ENCODE measurements at regions not wholly inside any gene's neighbourhood (a gene's known extent, or its start where the extent isn't known, plus 50 kb on each side); places are given as distances from the start of the nearest gene placed in this dataset.

DNA sequence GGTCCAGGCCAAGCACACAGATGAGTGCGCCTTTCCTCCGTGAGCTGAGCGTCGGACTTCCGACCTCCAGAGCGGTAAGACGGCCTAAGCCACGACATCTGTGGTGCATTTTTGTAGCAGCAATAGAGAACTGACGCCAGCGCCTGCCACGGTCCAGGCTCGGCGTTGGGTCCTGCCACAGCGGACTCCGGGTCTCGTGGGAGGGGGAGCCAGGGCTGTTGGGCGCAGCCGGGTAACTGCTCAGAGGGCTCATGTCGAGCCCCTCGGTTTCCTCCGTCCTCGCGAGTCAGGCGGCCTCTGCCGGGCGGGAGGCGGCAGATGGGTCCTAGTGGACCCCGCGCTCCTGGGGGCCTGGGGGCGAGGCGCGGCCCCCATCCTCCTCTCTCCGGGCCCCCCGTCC is 216.1 kb downstream of the QKI start:
- TF ChIP-seq, protein P1, sequence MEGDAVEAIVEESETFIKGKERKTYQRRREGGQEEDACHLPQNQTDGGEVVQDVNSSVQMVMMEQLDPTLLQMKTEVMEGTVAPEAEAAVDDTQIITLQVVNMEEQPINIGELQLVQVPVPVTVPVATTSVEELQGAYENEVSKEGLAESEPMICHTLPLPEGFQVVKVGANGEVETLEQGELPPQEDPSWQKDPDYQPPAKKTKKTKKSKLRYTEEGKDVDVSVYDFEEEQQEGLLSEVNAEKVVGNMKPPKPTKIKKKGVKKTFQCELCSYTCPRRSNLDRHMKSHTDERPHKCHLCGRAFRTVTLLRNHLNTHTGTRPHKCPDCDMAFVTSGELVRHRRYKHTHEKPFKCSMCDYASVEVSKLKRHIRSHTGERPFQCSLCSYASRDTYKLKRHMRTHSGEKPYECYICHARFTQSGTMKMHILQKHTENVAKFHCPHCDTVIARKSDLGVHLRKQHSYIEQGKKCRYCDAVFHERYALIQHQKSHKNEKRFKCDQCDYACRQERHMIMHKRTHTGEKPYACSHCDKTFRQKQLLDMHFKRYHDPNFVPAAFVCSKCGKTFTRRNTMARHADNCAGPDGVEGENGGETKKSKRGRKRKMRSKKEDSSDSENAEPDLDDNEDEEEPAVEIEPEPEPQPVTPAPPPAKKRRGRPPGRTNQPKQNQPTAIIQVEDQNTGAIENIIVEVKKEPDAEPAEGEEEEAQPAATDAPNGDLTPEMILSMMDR (IDR thresholded peaks at IDR 0.05; ENCODE audit: insufficient read depth, low read length, poor library complexity, severe bottlenecking), result no peak
- TF ChIP-seq EZH2phosphoT487 (conservative IDR thresholded peaks at IDR 0.05; ENCODE audit: low read length), result no peak
